ENCODE measurements at regions not wholly inside any gene's neighbourhood (a gene's known extent, or its start where the extent isn't known, plus 50 kb on each side); places are given as distances from the start of the nearest gene placed in this dataset.
"Not testable (repeated sequence)": the region's sequence is repeated elsewhere in the genome, so short reads cannot be mapped to it uniquely, and the experiment has no call there.

DNA sequence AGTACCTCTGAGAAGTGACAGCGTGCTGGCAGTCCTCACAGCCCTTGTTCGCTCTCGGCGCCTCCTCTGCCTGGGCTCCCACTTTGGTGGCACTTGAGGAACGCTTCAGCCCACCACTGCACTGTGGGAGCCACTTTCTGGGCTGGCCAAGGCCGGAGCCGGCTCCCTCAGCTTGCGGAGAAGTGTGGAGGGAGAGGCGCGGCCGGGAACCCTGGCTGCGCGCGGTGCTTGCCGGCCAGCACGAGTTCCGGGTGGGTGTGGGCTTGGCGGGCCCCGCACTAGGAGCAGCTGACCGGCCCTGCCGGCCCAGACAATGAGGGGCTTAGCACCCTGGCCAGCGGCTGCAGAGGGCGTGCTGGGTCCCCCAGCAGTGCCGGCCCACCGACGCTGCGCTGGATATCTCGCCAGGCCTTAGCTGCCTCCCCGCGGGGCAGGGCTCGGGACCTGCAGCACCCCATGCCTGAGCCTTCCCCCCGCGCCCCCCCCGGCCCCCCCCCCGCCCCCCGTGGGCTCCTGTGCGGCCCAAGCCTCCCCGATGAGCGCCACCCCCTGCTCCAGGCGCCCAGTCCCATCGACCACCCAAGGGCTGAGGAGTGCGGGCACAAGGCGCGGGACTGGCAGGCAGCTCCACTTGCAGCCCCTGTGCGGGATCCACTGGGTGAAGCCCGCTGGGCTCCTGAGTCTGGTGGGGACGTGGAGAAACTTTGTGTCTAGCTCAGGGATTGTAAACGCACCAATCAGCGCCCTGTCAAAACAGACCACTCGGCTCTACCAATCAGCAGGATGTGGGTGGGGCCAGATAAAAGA lies 847.7 kb upstream of the CDH6 start:
- H3K27me3 ChIP-seq (replicated peaks in 1 of 4; ENCODE audit: control insufficient read depth in 3 of 4, extremely low read depth in 1 of 4, insufficient read depth in 3 of 4, low read length in 3 of 4); H2BK20ac ChIP-seq (ENCODE audit: low read length); H3K9me3 ChIP-seq (ENCODE audit: insufficient read depth in 2 of 2, low read depth in 1 of 2, low read length in 1 of 2); H4K8ac ChIP-seq (ENCODE audit: extremely low read depth, insufficient read depth, low read length); H3K79me2 ChIP-seq (ENCODE audit: control insufficient read depth in 1 of 2, insufficient read depth in 2 of 2, low read length in 2 of 2); POLR2A ChIA-PET (ENCODE audit: partially characterized antibody); H3K36me3 ChIP-seq (ENCODE audit: control insufficient read depth in 2 of 4, insufficient read depth in 4 of 4, low read length in 3 of 4); H3K14ac ChIP-seq (ENCODE audit: insufficient read length); H2BK12ac ChIP-seq (ENCODE audit: low read depth, low read length); H3K4ac ChIP-seq (replicated peaks; ENCODE audit: insufficient read length, low read depth, low read length); H2BK15ac ChIP-seq (ENCODE audit: low read length); H3K27ac ChIP-seq (ENCODE audit: low read depth, low read length); DNase-seq (ENCODE audit: low read depth in 1 of 2, low spot score in 2 of 2); H3K79me1 ChIP-seq (ENCODE audit: low read depth, low read length); H2AK5ac ChIP-seq (ENCODE audit: low read depth, low read length); H3K4me3 ChIP-seq (ENCODE audit: extremely low read depth in 1 of 4, insufficient read depth in 2 of 4, low read depth in 3 of 4, low read length in 4 of 4); H2AFZ ChIP-seq (ENCODE audit: low read length); H4K20me1 ChIP-seq (replicated peaks in 1 of 2; ENCODE audit: control insufficient read depth in 1 of 2, insufficient read depth in 2 of 2, low read length in 2 of 2); H3K23me2 ChIP-seq (ENCODE audit: low read depth, low read length); H4K91ac ChIP-seq (replicated peaks; ENCODE audit: insufficient read length, low read length); H3K23ac ChIP-seq (ENCODE audit: insufficient read length); FAIRE-seq; H4K5ac ChIP-seq (ENCODE audit: insufficient read length, low read depth, low read length); H3K18ac ChIP-seq (ENCODE audit: extremely low read depth, low read length); H3K4me1 ChIP-seq (replicated peaks in 1 of 4; ENCODE audit: control insufficient read depth in 3 of 4, insufficient read depth in 4 of 4, low read length in 3 of 4); H3K4me2 ChIP-seq (ENCODE audit: insufficient read depth in 1 of 2, low read depth in 2 of 2, low read length in 2 of 2); H3K9ac ChIP-seq (replicated peaks in 1 of 4; ENCODE audit: extremely low read depth in 1 of 4, low read depth in 3 of 4, low read length in 3 of 4); H3K56ac ChIP-seq (replicated peaks; ENCODE audit: insufficient read length, low read depth, low read length); H2BK120ac ChIP-seq (replicated peaks; ENCODE audit: low read depth, low read length); H2BK5ac ChIP-seq (ENCODE audit: low read depth, low read length): not testable (repeated sequence)
- CTCF ChIA-PET (ENCODE audit: partially characterized antibody) = interaction anchor here (0.7 kb wide), 1 partner anchor 9 kb away, joined by 3 read pairs; no protein-coding TSS in a partner anchor
- 93% methylated on average over 13 of the region's 50 CpGs; no CpG with 5 or more reads in 1 of the 2 experiments for whole genome bisulfite sequencing, 2 experiments (ENCODE audit: extremely low coverage in 1 of 2, insufficient coverage in 1 of 2, insufficient read length in 1 of 2, insufficient replicate concordance in 2 of 2, low coverage in 1 of 2, low lambda C conversion rate in 2 of 2, missing lambda C conversion rate in 1 of 2)

Measured in H1 (cell line).